Left ventricle myocardium inferior (tissue), 1 donor: ENCODE measurements at regions not wholly inside any gene's neighbourhood (a gene's known extent, or its start where the extent isn't known, plus 50 kb on each side); places are given as distances from the start of the nearest gene placed in this dataset.

ENCODE experiments used
- DNase-seq: peaks from one replicate; pipeline ENCODE4 v3.0.0-alpha.2; 2020
- H3K27ac ChIP-seq: fragments of 200-600 bp; replicated peaks from 2 replicates; pipeline ENCODE4 v1.8.0; 2021
- H3K27me3 ChIP-seq: fragments of 200-600 bp; 2 replicates; pipeline ENCODE4 v1.8.0; 2021; ENCODE audit warnings: low read depth
- H3K36me3 ChIP-seq: fragments of 200-600 bp; 2 replicates; pipeline ENCODE4 v1.8.0; 2021
- H3K4me1 ChIP-seq: fragments of 200-600 bp; 2 replicates; pipeline ENCODE4 v1.8.0; 2021
- H3K4me3 ChIP-seq: fragments of 200-600 bp; 2 replicates; pipeline ENCODE4 v1.8.0; 2021; ENCODE audit warnings: mild to moderate bottlenecking, moderate library complexity
- H3K9me3 ChIP-seq: fragments of 200-600 bp; replicated peaks from 2 replicates; pipeline ENCODE4 v1.8.0; 2021
- intact Hi-C: fragments of 100-400 bp; cut with micrococcal nuclease; formaldehyde crosslinking; loops from one replicate; pipeline ENCODE4 v1.11.0; 2022
- TF ChIP-seq, protein P1 (sequence below): fragments of 200-600 bp; IDR thresholded peaks from 2 replicates; pipeline ENCODE4 v1.8.0; 2021; ENCODE audit warnings: antibody characterized with exemption, mild to moderate bottlenecking, borderline replicate concordance
- donor health status: DM: no; HTN: yes; CAD: no; lungs with severe emphysema.

DNA sequence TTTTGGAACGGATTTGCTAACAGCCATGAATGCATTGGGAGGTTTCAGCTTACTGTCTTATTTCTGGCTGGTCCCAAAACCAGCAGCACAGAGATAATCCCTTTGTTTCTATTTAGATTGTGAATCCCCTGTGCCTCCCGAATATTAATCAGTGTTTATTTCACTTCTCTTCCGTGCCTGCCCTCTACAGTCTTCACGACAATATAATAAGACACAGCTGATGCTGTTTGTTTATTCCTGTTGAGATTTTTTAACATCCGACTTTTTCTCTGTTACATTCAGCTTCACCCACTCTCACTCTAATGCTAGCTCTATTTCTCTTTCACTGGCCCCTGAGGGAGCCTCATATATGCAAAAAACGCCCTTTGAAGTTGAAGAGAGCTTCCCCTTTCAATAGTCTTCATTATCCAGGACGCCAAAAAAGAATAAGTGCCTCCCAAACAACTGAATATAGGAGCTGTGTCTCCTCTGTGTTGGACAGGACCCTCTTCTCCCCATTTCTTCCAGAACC lies 995.3 kb downstream of the ROBO2 start:
- TF ChIP-seq, protein P1, sequence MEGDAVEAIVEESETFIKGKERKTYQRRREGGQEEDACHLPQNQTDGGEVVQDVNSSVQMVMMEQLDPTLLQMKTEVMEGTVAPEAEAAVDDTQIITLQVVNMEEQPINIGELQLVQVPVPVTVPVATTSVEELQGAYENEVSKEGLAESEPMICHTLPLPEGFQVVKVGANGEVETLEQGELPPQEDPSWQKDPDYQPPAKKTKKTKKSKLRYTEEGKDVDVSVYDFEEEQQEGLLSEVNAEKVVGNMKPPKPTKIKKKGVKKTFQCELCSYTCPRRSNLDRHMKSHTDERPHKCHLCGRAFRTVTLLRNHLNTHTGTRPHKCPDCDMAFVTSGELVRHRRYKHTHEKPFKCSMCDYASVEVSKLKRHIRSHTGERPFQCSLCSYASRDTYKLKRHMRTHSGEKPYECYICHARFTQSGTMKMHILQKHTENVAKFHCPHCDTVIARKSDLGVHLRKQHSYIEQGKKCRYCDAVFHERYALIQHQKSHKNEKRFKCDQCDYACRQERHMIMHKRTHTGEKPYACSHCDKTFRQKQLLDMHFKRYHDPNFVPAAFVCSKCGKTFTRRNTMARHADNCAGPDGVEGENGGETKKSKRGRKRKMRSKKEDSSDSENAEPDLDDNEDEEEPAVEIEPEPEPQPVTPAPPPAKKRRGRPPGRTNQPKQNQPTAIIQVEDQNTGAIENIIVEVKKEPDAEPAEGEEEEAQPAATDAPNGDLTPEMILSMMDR: no peak
- Histone ChIP-seq H3K4me3 (no peak overlapping the region), H3K36me3 (no peaks in the 10 kb centered on the region), H3K27me3 (no peaks in the 10 kb centered on the region), H3K4me1 (no peaks in the 10 kb centered on the region), H3K27ac (no peak overlapping the region), H3K9me3 (no peaks in the 10 kb centered on the region)
- no peak for DNase-seq
- intact Hi-C loops: no loop called here

DNA sequence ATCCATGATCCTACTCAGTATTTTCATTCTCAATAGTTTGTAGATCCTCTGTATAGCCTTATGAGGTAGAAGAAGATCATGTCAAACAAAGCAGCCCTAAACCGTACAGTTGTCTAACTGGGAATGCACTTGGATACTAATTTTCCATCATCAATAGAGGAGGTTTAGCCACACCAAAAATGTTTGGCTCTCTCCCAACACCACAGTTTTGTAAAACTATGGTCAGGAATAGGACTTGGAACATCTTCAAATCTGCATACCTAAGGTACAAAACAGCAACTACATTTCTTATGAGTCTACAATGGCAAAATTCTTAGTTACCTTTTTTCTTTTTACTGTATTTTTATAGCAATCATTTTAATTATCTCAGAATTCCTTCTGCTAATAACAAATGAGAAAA lies 1001.6 kb downstream of the ROBO2 start:
- H3K27ac ChIP-seq: no peak overlapping the region
- intact Hi-C loops: no loop called here
- H3K4me1 ChIP-seq: no peaks in the 10 kb centered on the region
- no peaks in the 10 kb centered on the region for H3K36me3 ChIP-seq
- no peak for DNase-seq
- H3K9me3 ChIP-seq: no peaks in the 10 kb centered on the region
- no peaks in the 10 kb centered on the region for H3K27me3 ChIP-seq
- no peak overlapping the region for H3K4me3 ChIP-seq
- TF ChIP-seq, protein P1: no peak

- intact Hi-C loops: no loop called here
- Histone ChIP-seq H3K36me3 (no peaks in the 10 kb centered on the region), H3K4me3 (no peak overlapping the region), H3K4me1 (peaks cover 8% of the 10 kb centered on the region), H3K9me3 (no peaks in the 10 kb centered on the region), H3K27me3 (no peaks in the 10 kb centered on the region), H3K27ac (no peak overlapping the region)
- no peak for DNase-seq
- TF ChIP-seq, protein P1: no peak
Measured at GRCh38 chr3:78046566-78046965, 1006.7 kb downstream of the ROBO2 start.

DNA sequence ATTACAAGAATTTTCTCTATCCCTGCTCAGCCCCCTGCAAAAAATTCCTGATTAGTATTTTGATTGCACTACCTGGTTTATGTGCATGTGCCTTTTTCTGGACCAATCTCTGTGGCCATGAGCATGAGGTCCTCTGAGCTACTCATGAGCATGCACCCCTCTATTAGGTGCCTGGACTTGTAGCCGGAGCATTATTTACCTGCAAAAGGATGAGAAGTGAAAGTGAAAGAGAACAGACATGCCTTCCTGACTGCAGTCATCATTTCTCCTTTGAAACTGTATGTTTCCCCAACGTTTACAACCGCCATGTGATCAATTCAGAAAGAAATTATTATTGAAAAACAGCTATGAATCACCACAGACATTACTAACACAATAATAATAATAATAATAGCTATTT lies 1008.8 kb downstream of the ROBO2 start:
- TF ChIP-seq, protein P1: no peak
- Histone ChIP-seq H3K9me3 (no peaks in the 10 kb centered on the region), H3K4me3 (no peak overlapping the region), H3K4me1 (peaks cover 8% of the 10 kb centered on the region), H3K27ac (no peak overlapping the region), H3K36me3 (no peaks in the 10 kb centered on the region), H3K27me3 (no peaks in the 10 kb centered on the region)
- intact Hi-C loops: no loop called here
- no peak for DNase-seq

DNA sequence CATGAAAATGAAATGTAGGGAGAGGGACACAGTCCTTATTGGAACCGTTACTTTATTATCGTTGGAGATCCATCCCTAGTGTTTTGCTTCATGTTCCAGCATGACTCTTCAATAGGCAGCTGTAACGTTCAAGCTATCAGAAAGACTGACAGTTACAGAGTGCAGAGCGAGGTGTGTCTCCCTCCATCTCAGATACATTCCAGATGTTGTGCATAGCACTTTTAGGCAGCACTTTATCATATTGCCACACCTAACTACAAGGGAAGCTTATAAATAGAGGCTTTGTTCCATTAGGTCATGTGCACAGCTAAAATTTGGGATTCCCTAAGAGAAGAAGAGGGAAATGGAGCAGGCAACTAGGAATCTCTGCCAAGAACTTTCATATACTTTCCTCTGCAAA lies 1009.6 kb downstream of the ROBO2 start:
- no peak overlapping the region for H3K4me3 ChIP-seq
- no peak for DNase-seq
- H3K9me3 ChIP-seq: no peaks in the 10 kb centered on the region
- no peaks in the 10 kb centered on the region for H3K36me3 ChIP-seq
- TF ChIP-seq, protein P1: no peak
- no peaks in the 10 kb centered on the region for H3K27me3 ChIP-seq
- H3K27ac ChIP-seq: peak overlapping the region; percentile 5
- H3K4me1 ChIP-seq: peaks cover 8% of the 10 kb centered on the region
- intact Hi-C loops: no loop called here
